ENCODE measurements at regions not wholly inside any gene's neighbourhood (a gene's known extent, or its start where the extent isn't known, plus 50 kb on each side); places are given as distances from the start of the nearest gene placed in this dataset.

DNA sequence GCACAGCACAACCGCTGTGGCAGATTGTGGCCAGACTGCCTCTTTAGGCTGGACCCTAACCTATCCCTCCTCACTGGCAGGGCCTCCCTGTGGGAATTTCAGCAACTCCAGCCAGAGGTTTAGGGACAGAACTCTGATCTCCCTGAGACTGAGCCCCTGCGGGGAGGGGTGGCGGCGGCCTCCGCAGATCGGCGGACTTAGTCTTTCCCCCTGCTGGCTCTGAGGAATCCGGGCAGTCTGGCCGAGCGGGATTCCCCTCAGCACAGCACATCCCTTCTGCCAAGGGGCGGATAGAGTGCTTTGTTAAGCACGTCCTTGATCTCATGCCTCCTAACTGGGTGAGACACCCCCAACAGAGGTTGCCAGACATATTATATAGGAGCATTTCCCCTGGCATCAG lies 224.2 kb upstream of the NPY start:
- Histone ChIP-seq H3K36me3 (ENCODE audit: control insufficient read depth in 2 of 2, extremely low read depth in 1 of 2, insufficient read depth in 2 of 2, low read length in 2 of 2) (no peaks in the 10 kb centered on the region), H3K4me1 (ENCODE audit: control insufficient read depth, extremely low read depth, insufficient read depth, low read length) (no peaks in the 10 kb centered on the region), H2AFZ (ENCODE audit: control insufficient read depth, low read length) (no peak overlapping the region), H3K27me3 (ENCODE audit: control insufficient read depth, extremely low read depth, insufficient read depth, low read length) (peaks cover 17% of the 10 kb centered on the region), H3K9me1 (ENCODE audit: control insufficient read depth, extremely low read depth, insufficient read depth, low read length) (no peaks in the 10 kb centered on the region), H3K79me2 (ENCODE audit: control insufficient read depth, insufficient read depth, low read length) (no peaks in the 10 kb centered on the region), H3K4me3 (ENCODE audit: control insufficient read depth in 2 of 3, extremely low read depth in 1 of 3, insufficient read depth in 2 of 3, low read depth in 1 of 3, low read length in 3 of 3) (no peak overlapping the region), H3K4me2 (ENCODE audit: control insufficient read depth, extremely low read depth, insufficient read depth, low read depth, low read length) (no peak overlapping the region), H3K27ac (ENCODE audit: control insufficient read depth, insufficient read depth, low read length) (no peak overlapping the region), H3K9me3 (ENCODE audit: control insufficient read depth, low read depth, low read length) (no peaks in the 10 kb centered on the region), H4K20me1 (ENCODE audit: control insufficient read depth, extremely low read depth, insufficient read depth, low read length) (no peaks in the 10 kb centered on the region), H3K9ac (ENCODE audit: control insufficient read depth, extremely low read depth, insufficient read depth, low read length) (no peak overlapping the region)
- DNase-seq (ENCODE audit: low read depth, low spot score), result no peak
- FAIRE-seq, result no peak
- dilution Hi-C loops (cut with MboI; ENCODE audit: extremely low pct_ligation_motif_present, low sequenced_read_pairs), result no loop called here
- TF ChIP-seq, protein P1, sequence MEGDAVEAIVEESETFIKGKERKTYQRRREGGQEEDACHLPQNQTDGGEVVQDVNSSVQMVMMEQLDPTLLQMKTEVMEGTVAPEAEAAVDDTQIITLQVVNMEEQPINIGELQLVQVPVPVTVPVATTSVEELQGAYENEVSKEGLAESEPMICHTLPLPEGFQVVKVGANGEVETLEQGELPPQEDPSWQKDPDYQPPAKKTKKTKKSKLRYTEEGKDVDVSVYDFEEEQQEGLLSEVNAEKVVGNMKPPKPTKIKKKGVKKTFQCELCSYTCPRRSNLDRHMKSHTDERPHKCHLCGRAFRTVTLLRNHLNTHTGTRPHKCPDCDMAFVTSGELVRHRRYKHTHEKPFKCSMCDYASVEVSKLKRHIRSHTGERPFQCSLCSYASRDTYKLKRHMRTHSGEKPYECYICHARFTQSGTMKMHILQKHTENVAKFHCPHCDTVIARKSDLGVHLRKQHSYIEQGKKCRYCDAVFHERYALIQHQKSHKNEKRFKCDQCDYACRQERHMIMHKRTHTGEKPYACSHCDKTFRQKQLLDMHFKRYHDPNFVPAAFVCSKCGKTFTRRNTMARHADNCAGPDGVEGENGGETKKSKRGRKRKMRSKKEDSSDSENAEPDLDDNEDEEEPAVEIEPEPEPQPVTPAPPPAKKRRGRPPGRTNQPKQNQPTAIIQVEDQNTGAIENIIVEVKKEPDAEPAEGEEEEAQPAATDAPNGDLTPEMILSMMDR (optimal IDR thresholded peaks at IDR 0.05 in 1 of 3, IDR thresholded peaks at IDR 0.05 in 1 of 3, conservative IDR thresholded peaks at IDR 0.05 in 1 of 3; ENCODE audit: extremely low read depth in 1 of 3, insufficient read depth in 2 of 3, low read length in 3 of 3), result no peak
- TF ChIP-seq EZH2 (IDR thresholded peaks at IDR 0.05; ENCODE audit: low read length), result no peak

DNA sequence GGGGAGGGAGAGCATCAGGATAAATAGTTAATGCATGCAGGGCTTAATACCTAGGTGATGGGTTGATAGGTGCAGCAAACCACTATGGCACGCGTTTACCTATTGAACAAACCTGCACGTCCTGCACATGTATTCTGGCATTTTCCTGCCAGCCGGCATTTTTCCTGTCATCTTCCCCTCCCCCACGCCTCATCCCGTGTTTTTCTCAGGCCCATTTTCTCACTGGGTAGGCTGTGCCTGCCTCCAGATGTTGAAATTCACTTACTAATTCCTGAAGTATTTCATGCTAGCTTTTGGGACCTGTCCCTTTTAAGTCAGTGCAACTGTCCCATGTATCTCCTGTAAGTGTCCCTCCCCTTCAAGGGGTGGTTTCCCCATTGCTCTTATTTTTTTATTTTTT lies 220.3 kb upstream of the NPY start:
- FAIRE-seq, result no peak
- no peaks in the 10 kb centered on the region for H4K20me1 ChIP-seq (ENCODE audit: control insufficient read depth, extremely low read depth, insufficient read depth, low read length)
- TF ChIP-seq EZH2 (IDR thresholded peaks at IDR 0.05; ENCODE audit: low read length), result no peak
- TF ChIP-seq, protein P1 (optimal IDR thresholded peaks at IDR 0.05 in 1 of 3, IDR thresholded peaks at IDR 0.05 in 1 of 3, conservative IDR thresholded peaks at IDR 0.05 in 1 of 3; ENCODE audit: extremely low read depth in 1 of 3, insufficient read depth in 2 of 3, low read length in 3 of 3), result no peak
- no peak overlapping the region for H3K4me3 ChIP-seq (ENCODE audit: control insufficient read depth in 2 of 3, extremely low read depth in 1 of 3, insufficient read depth in 2 of 3, low read depth in 1 of 3, low read length in 3 of 3)
- no peaks in the 10 kb centered on the region for H3K36me3 ChIP-seq (ENCODE audit: control insufficient read depth in 2 of 2, extremely low read depth in 1 of 2, insufficient read depth in 2 of 2, low read length in 2 of 2)
- H3K79me2 ChIP-seq (ENCODE audit: control insufficient read depth, insufficient read depth, low read length), result no peaks in the 10 kb centered on the region
- H3K9ac ChIP-seq (ENCODE audit: control insufficient read depth, extremely low read depth, insufficient read depth, low read length), result no peak overlapping the region
- dilution Hi-C loops (cut with MboI; ENCODE audit: extremely low pct_ligation_motif_present, low sequenced_read_pairs), result no loop called here
- no peaks in the 10 kb centered on the region for H3K9me1 ChIP-seq (ENCODE audit: control insufficient read depth, extremely low read depth, insufficient read depth, low read length)
- peaks cover 8% of the 10 kb centered on the region for H3K27me3 ChIP-seq (ENCODE audit: control insufficient read depth, extremely low read depth, insufficient read depth, low read length)
- no peak overlapping the region for H3K27ac ChIP-seq (ENCODE audit: control insufficient read depth, insufficient read depth, low read length)
- no peaks in the 10 kb centered on the region for H3K4me1 ChIP-seq (ENCODE audit: control insufficient read depth, extremely low read depth, insufficient read depth, low read length)
- DNase-seq (ENCODE audit: low read depth, low spot score), result no peak
- no peak overlapping the region for H2AFZ ChIP-seq (ENCODE audit: control insufficient read depth, low read length)
- no peak overlapping the region for H3K4me2 ChIP-seq (ENCODE audit: control insufficient read depth, extremely low read depth, insufficient read depth, low read depth, low read length)
- no peaks in the 10 kb centered on the region for H3K9me3 ChIP-seq (ENCODE audit: control insufficient read depth, low read depth, low read length)
